ENCODE measurements at regions not wholly inside any gene's neighbourhood (a gene's known extent, or its start where the extent isn't known, plus 50 kb on each side); places are given as distances from the start of the nearest gene placed in this dataset.

- TF ChIP-seq, protein P1, sequence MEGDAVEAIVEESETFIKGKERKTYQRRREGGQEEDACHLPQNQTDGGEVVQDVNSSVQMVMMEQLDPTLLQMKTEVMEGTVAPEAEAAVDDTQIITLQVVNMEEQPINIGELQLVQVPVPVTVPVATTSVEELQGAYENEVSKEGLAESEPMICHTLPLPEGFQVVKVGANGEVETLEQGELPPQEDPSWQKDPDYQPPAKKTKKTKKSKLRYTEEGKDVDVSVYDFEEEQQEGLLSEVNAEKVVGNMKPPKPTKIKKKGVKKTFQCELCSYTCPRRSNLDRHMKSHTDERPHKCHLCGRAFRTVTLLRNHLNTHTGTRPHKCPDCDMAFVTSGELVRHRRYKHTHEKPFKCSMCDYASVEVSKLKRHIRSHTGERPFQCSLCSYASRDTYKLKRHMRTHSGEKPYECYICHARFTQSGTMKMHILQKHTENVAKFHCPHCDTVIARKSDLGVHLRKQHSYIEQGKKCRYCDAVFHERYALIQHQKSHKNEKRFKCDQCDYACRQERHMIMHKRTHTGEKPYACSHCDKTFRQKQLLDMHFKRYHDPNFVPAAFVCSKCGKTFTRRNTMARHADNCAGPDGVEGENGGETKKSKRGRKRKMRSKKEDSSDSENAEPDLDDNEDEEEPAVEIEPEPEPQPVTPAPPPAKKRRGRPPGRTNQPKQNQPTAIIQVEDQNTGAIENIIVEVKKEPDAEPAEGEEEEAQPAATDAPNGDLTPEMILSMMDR (conservative IDR thresholded peaks at IDR 0.05; ENCODE audit: low read length) = no peak
- TF ChIP-seq EZH2phosphoT487 (IDR thresholded peaks at IDR 0.05; ENCODE audit: borderline replicate concordance) = no peak
Measured at GRCh38 chr2:234187646-234188174, 137.2 kb downstream of the SPP2 start.

Measured in Loucy (cell line).